IMR-90 (cell line): ENCODE measurements at regions not wholly inside any gene's neighbourhood (a gene's known extent, or its start where the extent isn't known, plus 50 kb on each side); places are given as distances from the start of the nearest gene placed in this dataset.

ENCODE experiments used
- ATAC-seq: fragments of 200-7000 bp; cut with Tn5 transposase; 2 replicates; pipeline ENCODE4 v1.9.1; 2020; ENCODE audit warnings: low read depth, mild to moderate bottlenecking, moderate library complexity
- BruUV-seq: library from RNA; stranded (reverse); fragments of 400-500 nt; replicated peaks from 2 replicates; lab custom pipeline; 2021; lab: Mats Ljungman, UMichigan
- CTCF ChIA-PET: fragments of 300-600 bp; formaldehyde crosslinking; extraction: SDS; loops from one replicate; lab custom pipeline; 2021; ENCODE audit warnings: antibody characterized with exemption; lab: Yijun Ruan, JAX
- POLR2A ChIA-PET: fragments of 300-600 bp; sonication (Branson Sonifier 250); formaldehyde crosslinking; loops from one replicate; lab custom pipeline; 2022; ENCODE audit warnings: antibody characterized with exemption; ENCODE audit not compliant: unreplicated experiment; lab: Charles Lee
- DNase-seq: peaks from one replicate; pipeline ENCODE4 v3.0.0; 2013
- H2AFZ ChIP-seq: replicated peaks from 2 replicates; pipeline ENCODE3; 2013; ENCODE audit warnings: low read length, mild to moderate bottlenecking; ENCODE audit not compliant: poor library complexity
- H2AK5ac ChIP-seq: 2 replicates; pipeline ENCODE4 v1.6.1; 2013; ENCODE audit warnings: low read depth, low read length, inconsistent platforms
- H2AK9ac ChIP-seq: replicated peaks from 2 replicates; pipeline ENCODE3; 2013; ENCODE audit warnings: mild to moderate bottlenecking, low read depth, low read length, moderate library complexity; ENCODE audit not compliant: poor library complexity
- H2BK120ac ChIP-seq: 2 replicates; pipeline ENCODE4 v1.6.1; 2013; ENCODE audit warnings: low read depth, low read length, inconsistent platforms
- H2BK15ac ChIP-seq: 3 replicates; pipeline ENCODE4 v1.6.1; 2013; ENCODE audit warnings: low read depth, low read length, inconsistent platforms
- H2BK20ac ChIP-seq: 2 replicates; pipeline ENCODE4 v1.6.1; 2013; ENCODE audit warnings: low read depth, mild to moderate bottlenecking, inconsistent platforms, low read length, moderate library complexity
- H2BK5ac ChIP-seq: 2 replicates; pipeline ENCODE4 v1.6.1; 2013; ENCODE audit warnings: mild to moderate bottlenecking, low read depth, low read length, inconsistent platforms; ENCODE audit not compliant: poor library complexity, severe bottlenecking
- H3K14ac ChIP-seq: replicated peaks from 2 replicates; pipeline ENCODE4 v1.6.1; 2013; ENCODE audit warnings: low read depth, low read length, inconsistent platforms
- H3K18ac ChIP-seq: 2 replicates; pipeline ENCODE4 v1.6.1; 2013; ENCODE audit warnings: low read depth, low read length, control low read depth
- H3K23ac ChIP-seq: 2 replicates; pipeline ENCODE4 v1.6.1; 2013; ENCODE audit warnings: low read depth, low read length, inconsistent platforms
- H3K27ac ChIP-seq: 2 replicates; pipeline ENCODE4 v1.5.1; 2013; ENCODE audit warnings: mild to moderate bottlenecking, control low read depth, low read length; ENCODE audit not compliant: insufficient read depth
- H3K27me3 ChIP-seq: 2 replicates; pipeline ENCODE4 v1.6.1; 2013; ENCODE audit warnings: low read length; ENCODE audit not compliant: control insufficient read depth, insufficient read depth
- H3K36me3 ChIP-seq: 2 replicates; pipeline ENCODE4 v1.6.1; 2013; ENCODE audit warnings: low read length, mixed read lengths; ENCODE audit not compliant: control insufficient read depth, insufficient read depth
- H3K4ac ChIP-seq: 2 replicates; pipeline ENCODE4 v1.6.1; 2013; ENCODE audit warnings: low read depth, low read length, inconsistent platforms
- H3K4me1 ChIP-seq: 2 replicates; pipeline ENCODE4 v1.6.1; 2013; ENCODE audit warnings: low read length, mixed read lengths; ENCODE audit not compliant: control insufficient read depth, insufficient read depth
- H3K4me2 ChIP-seq: 2 replicates; pipeline ENCODE4 v1.6.1; 2013; ENCODE audit warnings: low read depth, mild to moderate bottlenecking, control low read depth, low read length, moderate library complexity
- H3K4me3 ChIP-seq: 2 replicates; pipeline ENCODE4 v1.5.1; 2013; ENCODE audit warnings: low read depth, mild to moderate bottlenecking, control low read depth, low read length, moderate library complexity; ENCODE audit not compliant: insufficient read depth
- H3K56ac ChIP-seq: 2 replicates; pipeline ENCODE4 v1.6.1; 2013; ENCODE audit warnings: low read length, inconsistent platforms; ENCODE audit not compliant: insufficient read depth; ENCODE audit errors: extremely low read depth
- H3K79me1 ChIP-seq, 2 experiments: 2 replicates each; pipeline ENCODE4 v1.6.1; 2013; ENCODE audit warnings: low read length in 2 of 2, inconsistent platforms in 1 of 2, low read depth in 1 of 2
- H3K9ac ChIP-seq: 2 replicates; pipeline ENCODE4 v1.6.1; 2013; ENCODE audit warnings: low read depth, low read length, control low read depth
- H3K9me1 ChIP-seq: 2 replicates; pipeline ENCODE4 v1.6.1; 2013; ENCODE audit warnings: low read length, inconsistent platforms; ENCODE audit not compliant: insufficient read depth
- H3K9me3 ChIP-seq: 2 replicates; pipeline ENCODE4 v1.6.1; 2013; ENCODE audit warnings: low read length; ENCODE audit not compliant: control insufficient read depth, insufficient read depth
- H4K20me1 ChIP-seq: 2 replicates; pipeline ENCODE4 v1.6.1; 2013; ENCODE audit warnings: low read length, inconsistent platforms; ENCODE audit not compliant: insufficient read depth
- H4K5ac ChIP-seq: 2 replicates; pipeline ENCODE4 v1.6.1; 2013; ENCODE audit warnings: mild to moderate bottlenecking, low read depth, low read length, control low read depth
- H4K8ac ChIP-seq, 2 experiments: 2 replicates each; pipeline ENCODE4 v1.6.1; 2013; ENCODE audit warnings: low read depth in 2 of 2, low read length in 2 of 2, control low read depth in 1 of 2, inconsistent platforms in 1 of 2
- H4K91ac ChIP-seq: 2 replicates; pipeline ENCODE4 v1.6.1; 2013; ENCODE audit warnings: low read depth, low read length, inconsistent platforms; ENCODE audit not compliant: insufficient read depth
- BHLHE40 ChIP-seq: fragments of 150-350 bp; IDR thresholded peaks from 2 replicates; pipeline ENCODE4 v1.6.1; 2016; ENCODE audit warnings: mild to moderate bottlenecking, low read depth, low read length
- CEBPB ChIP-seq: IDR thresholded peaks from 2 replicates; pipeline ENCODE4 v1.6.1; 2012; ENCODE audit warnings: low read depth, low read length, improper control_type of control experiment
- CHD1 ChIP-seq: IDR thresholded peaks from 2 replicates; pipeline ENCODE4 v1.6.1; 2012; ENCODE audit warnings: low read depth, low read length, improper control_type of control experiment
- CTCF ChIP-seq: conservative IDR thresholded peaks from 2 replicates; pipeline ENCODE4 v1.5.1; 2012; ENCODE audit warnings: mild to moderate bottlenecking, low read depth, low read length, improper control_type of control experiment
- FOS ChIP-seq: fragments of 150-350 bp; IDR thresholded peaks from 2 replicates; pipeline ENCODE4 v1.6.1; 2016; ENCODE audit warnings: low read depth, low read length
- MAFK ChIP-seq: IDR thresholded peaks from 2 replicates; pipeline ENCODE4 v1.6.1; 2012; ENCODE audit warnings: low read depth, low read length, improper control_type of control experiment
- MAZ ChIP-seq: IDR thresholded peaks from 2 replicates; pipeline ENCODE4 v1.6.1; 2012; ENCODE audit warnings: low read depth, mild to moderate bottlenecking, low read length, improper control_type of control experiment, moderate library complexity, borderline replicate concordance
- MXI1 ChIP-seq: IDR thresholded peaks from 2 replicates; pipeline ENCODE4 v1.6.1; 2012; ENCODE audit warnings: low read depth, mild to moderate bottlenecking, low read length, moderate library complexity, borderline replicate concordance
- NFE2L2 ChIP-seq: fragments of 150-350 bp; IDR thresholded peaks from 2 replicates; pipeline ENCODE4 v1.6.1; 2016; ENCODE audit warnings: low read depth, mild to moderate bottlenecking, low read length
- POLR2A ChIP-seq: IDR thresholded peaks from 2 replicates; pipeline ENCODE4 v1.6.1; 2012; ENCODE audit warnings: mild to moderate bottlenecking, low read depth, low read length
- RAD21 ChIP-seq: IDR thresholded peaks from 2 replicates; pipeline ENCODE4 v1.6.1; 2012; ENCODE audit warnings: low read length, improper control_type of control experiment
- RCOR1 ChIP-seq: IDR thresholded peaks from 2 replicates; pipeline ENCODE4 v1.6.1; 2012; ENCODE audit warnings: mild to moderate bottlenecking, low read length, improper control_type of control experiment; ENCODE audit not compliant: insufficient replicate concordance
- RFX5 ChIP-seq: IDR thresholded peaks from 2 replicates; pipeline ENCODE4 v1.8.0; 2012; ENCODE audit warnings: low read depth, mild to moderate bottlenecking, low read length, moderate library complexity
- WGBS, 2 experiments: methylation state at CpG; one replicate each; pipeline versions ENCODE4 v1.1.5 to v1.1.7; 2013; ENCODE audit warnings: missing lambda C conversion rate in 2 of 2; ENCODE audit not compliant: insufficient read length in 1 of 2; ENCODE audit errors: extremely low coverage in 2 of 2; 5-methylcytosine and 5-hydroxymethylcytosine counted together
- dilution Hi-C: fragments of 300-500 bp; cut with HindIII; formaldehyde crosslinking; loops from one replicate; pipeline ENCODE4 v1.14.3; 2018; ENCODE audit warnings: low sequenced_read_pairs; ENCODE audit not compliant: unreplicated experiment
- in situ Hi-C: fragments of 300-500 bp; cut with MboI; formaldehyde crosslinking; loops from 3 replicates; pipeline ENCODE4 v1.14.3; 2019; ENCODE audit warnings: low sequenced_read_pairs, inconsistent platforms, mixed read lengths
- intact Hi-C: fragments of 100-400 bp; cut with micrococcal nuclease; formaldehyde crosslinking; loops from 2 replicates; pipeline ENCODE4 v1.10.0; 2022
- TF ChIP-seq, protein P1 (sequence below): fragments of 150-350 bp; IDR thresholded peaks from 2 replicates; pipeline ENCODE4 v1.6.1; 2017; ENCODE audit warnings: mild to moderate bottlenecking, antibody characterized with exemption, low read length, low read depth

DNA sequence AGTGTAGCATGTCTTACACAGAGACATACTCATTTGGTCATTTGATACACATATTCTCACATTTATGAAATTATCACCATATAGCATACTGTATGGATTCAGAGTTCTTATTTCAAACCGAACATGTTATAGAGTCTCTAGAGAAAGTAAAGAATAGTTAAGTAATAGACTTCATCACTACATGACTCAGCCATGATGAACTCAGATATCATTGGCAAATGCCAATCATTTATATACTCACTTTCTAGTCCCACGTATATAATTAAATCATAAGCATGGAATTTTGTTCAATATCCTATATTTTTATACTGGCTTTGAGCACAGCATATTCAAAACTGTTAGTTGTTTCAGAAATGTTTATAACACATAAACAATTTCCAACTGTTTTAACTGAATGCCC is 749.9 kb downstream of the HACE1 start:
- CTCF ChIA-PET, result no interaction called here
- Histone ChIP-seq H3K14ac (no peak overlapping the region), H2BK15ac (no peak overlapping the region), H3K4me1 (no peaks in the 10 kb centered on the region), H2BK5ac (no peak overlapping the region), H4K20me1 (no peaks in the 10 kb centered on the region), H2AK9ac (no peak overlapping the region), H3K18ac (no peak overlapping the region), H3K56ac (no peak overlapping the region), H3K27ac (no peak overlapping the region), H4K5ac (no peak overlapping the region), H4K91ac (no peak overlapping the region), H3K4me3 (no peak overlapping the region), H2BK120ac (no peak overlapping the region), H3K23ac (no peak overlapping the region), H3K9ac (no peak overlapping the region), H3K27me3 (no peaks in the 10 kb centered on the region), H3K4ac (no peak overlapping the region), H2AK5ac (no peak overlapping the region), H2AFZ (no peak overlapping the region), H3K36me3 (no peaks in the 10 kb centered on the region), H3K9me3 (no peaks in the 10 kb centered on the region), H2BK20ac (no peak overlapping the region), H3K9me1 (no peaks in the 10 kb centered on the region), H3K4me2 (no peak overlapping the region), H3K79me1 (no peaks in the 10 kb centered on the region), H4K8ac (no peak overlapping the region)
- POLR2A ChIA-PET, result no interaction called here
- DNase-seq, result no peak
- ATAC-seq, result no peak
- WGBS, 2 experiments, result no CpG with 5 or more reads among the region's 2 CpGs
- BruUV-seq, result no TSS peak
- in situ Hi-C loops (no loop called here), dilution Hi-C loops (no loop called here), intact Hi-C loops (no loop called here)
- TF ChIP-seq MAZ (no peak), MAFK (no peak), NFE2L2 (no peak), CTCF (no peak), CHD1 (no peak), POLR2A (no peak), FOS (no peak), MXI1 (no peak), RAD21 (no peak), RFX5 (no peak), BHLHE40 (no peak), CEBPB (no peak), RCOR1 (no peak)
- TF ChIP-seq, protein P1, sequence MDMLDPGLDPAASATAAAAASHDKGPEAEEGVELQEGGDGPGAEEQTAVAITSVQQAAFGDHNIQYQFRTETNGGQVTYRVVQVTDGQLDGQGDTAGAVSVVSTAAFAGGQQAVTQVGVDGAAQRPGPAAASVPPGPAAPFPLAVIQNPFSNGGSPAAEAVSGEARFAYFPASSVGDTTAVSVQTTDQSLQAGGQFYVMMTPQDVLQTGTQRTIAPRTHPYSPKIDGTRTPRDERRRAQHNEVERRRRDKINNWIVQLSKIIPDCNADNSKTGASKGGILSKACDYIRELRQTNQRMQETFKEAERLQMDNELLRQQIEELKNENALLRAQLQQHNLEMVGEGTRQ, result no peak
